Caco-2 (cell line): ENCODE measurements at regions not wholly inside any gene's neighbourhood (a gene's known extent, or its start where the extent isn't known, plus 50 kb on each side); places are given as distances from the start of the nearest gene placed in this dataset.

Experiments
- BruUV-seq: library from RNA; stranded (reverse); fragments of 400-500 nt; replicated peaks from 2 replicates; lab custom pipeline; 2021; lab: Mats Ljungman, UMichigan
- CTCF ChIA-PET: fragments of 300-600 bp; sonication (Branson Sonifier 250); formaldehyde crosslinking; loops from one replicate; lab custom pipeline; 2022; ENCODE audit warnings: antibody characterized with exemption; lab: Charles Lee
- POLR2A ChIA-PET: fragments of 300-600 bp; sonication (Branson Sonifier 250); formaldehyde crosslinking; loops from one replicate; lab custom pipeline; 2022; ENCODE audit warnings: antibody characterized with exemption; lab: Charles Lee
- DNase-seq, 2 experiments: peaks; one replicate each; pipeline versions ENCODE4 v3.0.0 to v3.0.0-alpha.2; 2020 to 2022
- H3K27me3 ChIP-seq: replicated peaks from 2 replicates; pipeline ENCODE4 v1.6.0; 2011; ENCODE audit warnings: low read length; ENCODE audit not compliant: control insufficient read depth, insufficient read depth
- H3K36me3 ChIP-seq: 2 replicates; pipeline ENCODE4 v1.5.1; 2011; ENCODE audit warnings: low read length; ENCODE audit not compliant: control insufficient read depth, insufficient read depth
- H3K4me1 ChIP-seq: fragments of 250-450 bp; sonication (Bioruptor Pico); 2 replicates; pipeline ENCODE4 v1.5.1; 2020; ENCODE audit warnings: mild to moderate bottlenecking
- H3K4me3 ChIP-seq: 2 replicates; pipeline ENCODE4 v1.5.1; 2011; ENCODE audit warnings: low read depth, mild to moderate bottlenecking, control low read depth, low read length
- H3K9me3 ChIP-seq: fragments of 250-450 bp; sonication (Bioruptor Pico); 2 replicates; pipeline ENCODE4 v1.5.1; 2020; ENCODE audit warnings: mild to moderate bottlenecking, moderate library complexity
- H3K27ac Mint-ChIP-seq: one replicate; pipeline ENCODE4 v1.8.0; 2022; ENCODE audit warnings: mixed read lengths; ENCODE audit not compliant: unreplicated experiment
- H3K27me3 Mint-ChIP-seq: one replicate; pipeline ENCODE4 v1.8.0; 2022; ENCODE audit warnings: mixed read lengths; ENCODE audit not compliant: insufficient read depth, unreplicated experiment
- H3K36me3 Mint-ChIP-seq: one replicate; pipeline ENCODE4 v1.8.0; 2022; ENCODE audit warnings: mild to moderate bottlenecking, mixed read lengths; ENCODE audit not compliant: insufficient read depth, unreplicated experiment
- H3K4me1 Mint-ChIP-seq: one replicate; pipeline ENCODE4 v1.8.0; 2022; ENCODE audit warnings: low read depth, mixed read lengths; ENCODE audit not compliant: unreplicated experiment
- H3K4me3 Mint-ChIP-seq: one replicate; pipeline ENCODE4 v1.8.0; 2022; ENCODE audit warnings: mild to moderate bottlenecking, moderate library complexity, mixed read lengths; ENCODE audit not compliant: unreplicated experiment
- H3K9me3 Mint-ChIP-seq: one replicate; pipeline ENCODE4 v1.8.0; 2022; ENCODE audit warnings: mixed read lengths; ENCODE audit not compliant: unreplicated experiment
- CTCF ChIP-seq, 2 experiments: fragments of 200-600 bp in 1 of 2; IDR thresholded peaks; 1 replicate in 1 of 2; 2 replicates in 1 of 2; pipeline versions ENCODE4 v1.5.1 to v1.8.0; 2011 to 2022; ENCODE audit warnings: antibody characterized with exemption in 1 of 2, control low read depth in 1 of 2, inconsistent platforms in 1 of 2, low read depth in 1 of 2, low read length in 1 of 2, mild to moderate bottlenecking in 1 of 2, moderate library complexity in 1 of 2; ENCODE audit not compliant: insufficient read depth in 1 of 2, severe bottlenecking in 1 of 2, unreplicated experiment in 1 of 2
- intact Hi-C: fragments of 100-400 bp; cut with micrococcal nuclease; formaldehyde crosslinking; loops from one replicate; pipeline ENCODE4 v1.10.0; 2022; ENCODE audit not compliant: unreplicated experiment

GRCh38 chr9:84207491-84207951, 133.0 kb downstream of the SLC28A3 start:
- Mint-ChIP-seq H3K9me3 (no peaks in the 10 kb centered on the region), H3K27ac (no peak overlapping the region), H3K27me3 (peaks cover 3% of the 10 kb centered on the region), H3K4me3 (no peak overlapping the region), H3K36me3 (no peaks in the 10 kb centered on the region), H3K4me1 (no peaks in the 10 kb centered on the region)
- BruUV-seq: no TSS peak
- Histone ChIP-seq H3K4me3 (no peak overlapping the region), H3K36me3 (no peaks in the 10 kb centered on the region), H3K27me3 (no peaks in the 10 kb centered on the region; the same call in 1 of the 2 replicates), H3K4me1 (no peaks in the 10 kb centered on the region), H3K9me3 (no peaks in the 10 kb centered on the region)
- no peak for TF ChIP-seq CTCF (IDR thresholded peaks at IDR 0.05; ENCODE audit: insufficient read depth in 1 of 2, low read depth in 1 of 2, low read length in 1 of 2, severe bottlenecking in 1 of 2, unreplicated experiment in 1 of 2)
- ChIA-PET CTCF (no interaction called here), POLR2A (no interaction called here)
- DNase-seq: no peak
- intact Hi-C loops: no loop called here

GRCh38 chr9:84212246-84212645, 128.3 kb downstream of the SLC28A3 start:
- H3K27ac Mint-ChIP-seq: no peak overlapping the region
- no TSS peak for BruUV-seq

GRCh38 chr9:84212982-84213381, 127.6 kb downstream of the SLC28A3 start:
- Histone ChIP-seq H3K4me1 (no peaks in the 10 kb centered on the region), H3K27me3 (no peaks in the 10 kb centered on the region), H3K4me3 (no peak overlapping the region), H3K36me3 (no peaks in the 10 kb centered on the region), H3K9me3 (no peaks in the 10 kb centered on the region)
- POLR2A ChIA-PET: no interaction called here
- H3K4me1 Mint-ChIP-seq: no peaks in the 10 kb centered on the region
- peaks cover 6% of the 10 kb centered on the region for H3K27me3 Mint-ChIP-seq
- BruUV-seq: no TSS peak
- no peak overlapping the region for H3K27ac Mint-ChIP-seq
- CTCF ChIA-PET: no interaction called here
- no peak overlapping the region for H3K4me3 Mint-ChIP-seq
- no peaks in the 10 kb centered on the region for H3K36me3 Mint-ChIP-seq
- no peak for DNase-seq
- no peak for TF ChIP-seq CTCF (IDR thresholded peaks at IDR 0.05; ENCODE audit: insufficient read depth in 1 of 2, low read depth in 1 of 2, low read length in 1 of 2, severe bottlenecking in 1 of 2, unreplicated experiment in 1 of 2)
- intact Hi-C loops: no loop called here
- no peaks in the 10 kb centered on the region for H3K9me3 Mint-ChIP-seq

More at GRCh38 chr9:84212246-84212645, 128.3 kb downstream of the SLC28A3 start:
- no peaks in the 10 kb centered on the region for H3K4me1 Mint-ChIP-seq
- H3K27me3 Mint-ChIP-seq: peaks cover 6% of the 10 kb centered on the region
- Histone ChIP-seq H3K4me1 (no peaks in the 10 kb centered on the region), H3K36me3 (no peaks in the 10 kb centered on the region), H3K27me3 (no peaks in the 10 kb centered on the region), H3K4me3 (no peak overlapping the region), H3K9me3 (no peaks in the 10 kb centered on the region)
- no peaks in the 10 kb centered on the region for H3K9me3 Mint-ChIP-seq
- POLR2A ChIA-PET: no interaction called here
- no peak for DNase-seq
- no peaks in the 10 kb centered on the region for H3K36me3 Mint-ChIP-seq
- no peak overlapping the region for H3K4me3 Mint-ChIP-seq
- intact Hi-C loops: no loop called here
- TF ChIP-seq CTCF (IDR thresholded peaks at IDR 0.05; ENCODE audit: insufficient read depth in 1 of 2, low read depth in 1 of 2, low read length in 1 of 2, severe bottlenecking in 1 of 2, unreplicated experiment in 1 of 2): no peak
- CTCF ChIA-PET: no interaction called here
